Ovary (tissue), 3 donors: ENCODE measurements at regions not wholly inside any gene's neighbourhood (a gene's known extent, or its start where the extent isn't known, plus 50 kb on each side); places are given as distances from the start of the nearest gene placed in this dataset.

Experiments used
- EP300 ChIP-seq: sonication (generic); formaldehyde crosslinking; IDR thresholded peaks from one replicate; pipeline ENCODE4 v1.6.1; 2017; ENCODE audit warnings: antibody characterized with exemption
- POLR2A ChIP-seq: fragments of 450-650 bp; IDR thresholded peaks from one replicate; pipeline ENCODE4 v1.6.1; 2017; ENCODE audit warnings: antibody characterized with exemption, mild to moderate bottlenecking, moderate library complexity
- TF ChIP-seq, protein P1 (sequence below), 3 donors: fragments of 450-650 bp in 2 of 3; fragments of 200-600 bp in 1 of 3; IDR thresholded peaks; one replicate each; pipeline versions ENCODE4 v1.5.1 to v1.8.0; 2016 to 2022; ENCODE audit warnings: antibody characterized with exemption in 3 of 3, mild to moderate bottlenecking in 1 of 3
- donor health status: DM: no; HTN: no; CAD: no.

DNA sequence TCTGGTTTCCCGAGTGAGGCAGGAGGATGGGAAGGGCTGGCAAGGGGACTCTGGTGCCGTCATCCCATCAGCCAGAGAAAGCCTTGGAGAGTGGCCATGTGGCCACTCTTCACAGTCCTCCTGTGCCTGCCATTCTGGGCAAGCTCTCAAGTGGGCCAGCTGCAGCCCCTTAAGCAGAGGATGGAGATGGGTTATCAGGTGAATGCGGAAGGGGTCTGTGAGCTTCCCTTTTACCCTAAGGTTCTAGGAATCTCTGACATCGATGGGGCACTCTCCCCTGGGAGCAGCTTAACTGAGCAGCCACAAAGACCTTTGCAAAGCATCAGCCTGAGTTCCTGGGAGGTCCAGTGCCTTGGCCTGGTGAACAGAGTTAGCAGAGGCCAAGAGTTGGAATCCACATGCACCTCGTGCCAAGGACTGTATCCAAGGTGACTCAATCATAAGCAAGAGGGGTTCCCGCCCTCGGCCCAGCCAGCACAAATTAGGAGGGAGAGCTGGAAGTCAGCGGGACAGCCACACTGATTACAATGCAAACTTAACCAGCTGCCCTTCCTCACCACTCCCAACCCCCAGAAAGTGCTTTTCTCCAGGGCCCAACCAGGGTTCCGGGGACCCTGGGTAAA, 193.6 kb downstream of the BUD13 start:
- TF ChIP-seq POLR2A (no peak), EP300 (no peak)
- TF ChIP-seq, protein P1, sequence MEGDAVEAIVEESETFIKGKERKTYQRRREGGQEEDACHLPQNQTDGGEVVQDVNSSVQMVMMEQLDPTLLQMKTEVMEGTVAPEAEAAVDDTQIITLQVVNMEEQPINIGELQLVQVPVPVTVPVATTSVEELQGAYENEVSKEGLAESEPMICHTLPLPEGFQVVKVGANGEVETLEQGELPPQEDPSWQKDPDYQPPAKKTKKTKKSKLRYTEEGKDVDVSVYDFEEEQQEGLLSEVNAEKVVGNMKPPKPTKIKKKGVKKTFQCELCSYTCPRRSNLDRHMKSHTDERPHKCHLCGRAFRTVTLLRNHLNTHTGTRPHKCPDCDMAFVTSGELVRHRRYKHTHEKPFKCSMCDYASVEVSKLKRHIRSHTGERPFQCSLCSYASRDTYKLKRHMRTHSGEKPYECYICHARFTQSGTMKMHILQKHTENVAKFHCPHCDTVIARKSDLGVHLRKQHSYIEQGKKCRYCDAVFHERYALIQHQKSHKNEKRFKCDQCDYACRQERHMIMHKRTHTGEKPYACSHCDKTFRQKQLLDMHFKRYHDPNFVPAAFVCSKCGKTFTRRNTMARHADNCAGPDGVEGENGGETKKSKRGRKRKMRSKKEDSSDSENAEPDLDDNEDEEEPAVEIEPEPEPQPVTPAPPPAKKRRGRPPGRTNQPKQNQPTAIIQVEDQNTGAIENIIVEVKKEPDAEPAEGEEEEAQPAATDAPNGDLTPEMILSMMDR (IDR thresholded peaks at IDR 0.05), result no peak
